Activated CD8-positive, alpha-beta T cell treated with anti-CD3 and anti-CD28 coated beads for 36 hours (primary cell): ENCODE measurements at regions not wholly inside any gene's neighbourhood (a gene's known extent, or its start where the extent isn't known, plus 50 kb on each side); places are given as distances from the start of the nearest gene placed in this dataset.

Experiments
- ATAC-seq: fragments of 200-7000 bp; cut with Tn5 transposase; one replicate; pipeline ENCODE4 v1.10.0; 2021; ENCODE audit warnings: mild to moderate bottlenecking, moderate library complexity
- CTCF ChIA-PET: fragments of 350-600 bp; sonication (Branson Sonifier 250); formaldehyde crosslinking; loops from one replicate; lab custom pipeline; 2021; ENCODE audit warnings: antibody characterized with exemption; lab: Charles Lee
- POLR2A ChIA-PET: fragments of 350-600 bp; sonication (Branson Sonifier 250); formaldehyde crosslinking; loops from one replicate; lab custom pipeline; 2021; ENCODE audit warnings: antibody characterized with exemption; lab: Charles Lee
- DNase-seq: peaks from one replicate; pipeline ENCODE4 v3.0.0-alpha.2; 2020
- H3K27ac Mint-ChIP-seq: one replicate; pipeline ENCODE4 v1.8.0; 2021; ENCODE audit warnings: mild to moderate bottlenecking, mixed read lengths
- H3K27me3 Mint-ChIP-seq: one replicate; pipeline ENCODE4 v1.8.0; 2021; ENCODE audit warnings: mixed read lengths
- H3K36me3 Mint-ChIP-seq: one replicate; pipeline ENCODE4 v1.8.0; 2021; ENCODE audit warnings: low read depth, mixed read lengths
- H3K4me1 Mint-ChIP-seq: one replicate; pipeline ENCODE4 v1.8.0; 2021; ENCODE audit warnings: low read depth, mixed read lengths
- H3K4me3 Mint-ChIP-seq: one replicate; pipeline ENCODE4 v1.8.0; 2021; ENCODE audit warnings: mild to moderate bottlenecking, moderate library complexity, mixed read lengths
- H3K9me3 Mint-ChIP-seq: one replicate; pipeline ENCODE4 v1.8.0; 2021; ENCODE audit warnings: mixed read lengths
- intact Hi-C: fragments of 100-400 bp; cut with micrococcal nuclease; formaldehyde crosslinking; loops from one replicate; pipeline ENCODE4 v1.10.0; 2022
- TF ChIP-seq, protein P1 (sequence below): fragments of 200-600 bp; IDR thresholded peaks from one replicate; pipeline ENCODE4 v1.8.0; 2022; ENCODE audit warnings: antibody characterized with exemption, mild to moderate bottlenecking

DNA sequence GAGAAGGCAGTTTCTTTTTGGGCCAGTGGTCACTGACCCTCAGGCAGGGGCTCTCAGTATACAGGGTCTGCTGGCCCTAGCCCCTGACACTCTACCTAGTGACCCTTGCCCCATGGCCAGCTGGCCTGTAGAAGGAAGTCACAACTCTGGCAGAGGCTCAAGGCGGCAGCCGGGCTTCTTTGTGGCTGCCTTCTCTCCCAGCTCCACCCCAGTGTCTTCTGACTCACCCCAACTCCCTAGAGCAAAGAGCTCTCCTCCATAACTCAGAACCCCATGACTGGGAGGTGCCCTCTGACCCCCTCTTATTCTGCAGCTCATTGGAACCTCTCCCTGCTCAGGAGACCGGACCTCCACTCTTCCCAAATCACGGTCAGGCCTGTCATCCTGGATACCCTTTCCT lies 358.2 kb downstream of the FGFR2 start:
- TF ChIP-seq, protein P1, sequence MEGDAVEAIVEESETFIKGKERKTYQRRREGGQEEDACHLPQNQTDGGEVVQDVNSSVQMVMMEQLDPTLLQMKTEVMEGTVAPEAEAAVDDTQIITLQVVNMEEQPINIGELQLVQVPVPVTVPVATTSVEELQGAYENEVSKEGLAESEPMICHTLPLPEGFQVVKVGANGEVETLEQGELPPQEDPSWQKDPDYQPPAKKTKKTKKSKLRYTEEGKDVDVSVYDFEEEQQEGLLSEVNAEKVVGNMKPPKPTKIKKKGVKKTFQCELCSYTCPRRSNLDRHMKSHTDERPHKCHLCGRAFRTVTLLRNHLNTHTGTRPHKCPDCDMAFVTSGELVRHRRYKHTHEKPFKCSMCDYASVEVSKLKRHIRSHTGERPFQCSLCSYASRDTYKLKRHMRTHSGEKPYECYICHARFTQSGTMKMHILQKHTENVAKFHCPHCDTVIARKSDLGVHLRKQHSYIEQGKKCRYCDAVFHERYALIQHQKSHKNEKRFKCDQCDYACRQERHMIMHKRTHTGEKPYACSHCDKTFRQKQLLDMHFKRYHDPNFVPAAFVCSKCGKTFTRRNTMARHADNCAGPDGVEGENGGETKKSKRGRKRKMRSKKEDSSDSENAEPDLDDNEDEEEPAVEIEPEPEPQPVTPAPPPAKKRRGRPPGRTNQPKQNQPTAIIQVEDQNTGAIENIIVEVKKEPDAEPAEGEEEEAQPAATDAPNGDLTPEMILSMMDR, result no peak
- peaks cover 11% of the 10 kb centered on the region for H3K9me3 Mint-ChIP-seq
- no peak for ATAC-seq

DNA sequence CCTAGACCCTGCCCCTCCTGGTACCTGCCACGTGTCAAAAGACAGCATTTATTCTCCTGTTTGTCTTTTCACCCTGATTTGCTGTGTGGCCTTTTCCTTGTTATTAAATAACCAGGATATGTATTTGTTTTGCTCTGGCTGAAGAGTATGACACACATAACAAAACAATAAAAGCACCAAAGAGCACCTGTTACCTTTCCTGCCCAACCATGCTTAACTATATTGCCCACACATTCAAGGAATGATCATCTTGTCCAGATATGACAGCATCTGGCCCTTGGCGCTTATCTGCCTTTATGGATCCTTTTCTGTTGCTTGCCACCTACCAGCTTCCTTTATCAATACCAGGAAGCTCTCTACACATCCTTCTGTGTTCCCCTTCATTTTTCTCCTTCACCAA lies 357.7 kb downstream of the FGFR2 start:
- no peak overlapping the region for H3K4me3 Mint-ChIP-seq
- POLR2A ChIA-PET, result no interaction called here
- H3K27me3 Mint-ChIP-seq, result peaks cover 5% of the 10 kb centered on the region
- peaks cover 11% of the 10 kb centered on the region for H3K9me3 Mint-ChIP-seq
- DNase-seq, result no peak
- no peak overlapping the region for H3K27ac Mint-ChIP-seq
- intact Hi-C loops, result no loop called here
- H3K4me1 Mint-ChIP-seq, result no peaks in the 10 kb centered on the region
- CTCF ChIA-PET, result no interaction called here
- H3K36me3 Mint-ChIP-seq, result no peaks in the 10 kb centered on the region
- no peak for ATAC-seq
- TF ChIP-seq, protein P1, result no peak

More for the DNA sequence above, 358.2 kb downstream of the FGFR2 start:
- ChIA-PET POLR2A (no interaction called here), CTCF (no interaction called here)
- no peak overlapping the region for H3K27ac Mint-ChIP-seq
- DNase-seq, result no peak
- H3K27me3 Mint-ChIP-seq, result peaks cover 4% of the 10 kb centered on the region
- no peaks in the 10 kb centered on the region for H3K4me1 Mint-ChIP-seq
- no peak overlapping the region for H3K4me3 Mint-ChIP-seq
- intact Hi-C loops, result no loop called here
- no peaks in the 10 kb centered on the region for H3K36me3 Mint-ChIP-seq

DNA sequence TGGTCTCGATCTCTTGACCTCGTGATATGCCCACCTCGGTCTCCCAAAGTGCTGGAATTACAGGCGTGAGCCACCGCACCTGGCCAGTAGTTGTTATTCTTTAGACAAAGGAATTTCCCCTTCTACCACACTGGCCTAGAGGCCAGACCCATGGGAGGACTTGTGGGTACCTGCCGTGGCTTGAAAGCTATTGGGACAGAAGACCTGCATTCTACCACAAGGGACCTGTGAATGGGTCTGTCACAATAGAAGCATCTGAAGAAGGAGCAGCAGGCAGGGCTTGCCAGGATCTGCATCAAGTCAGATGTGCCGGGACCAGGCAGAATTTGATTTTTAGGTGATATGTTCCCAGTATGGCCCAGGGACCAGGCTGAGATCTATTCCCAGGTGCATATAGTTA lies 356.9 kb downstream of the FGFR2 start:
- Mint-ChIP-seq H3K27ac (no peak overlapping the region), H3K36me3 (no peaks in the 10 kb centered on the region), H3K27me3 (peaks cover 5% of the 10 kb centered on the region), H3K9me3 (peaks cover 7% of the 10 kb centered on the region), H3K4me3 (no peak overlapping the region), H3K4me1 (no peaks in the 10 kb centered on the region)
- TF ChIP-seq, protein P1, result no peak
- intact Hi-C loops, result no loop called here
- ChIA-PET POLR2A (no interaction called here), CTCF (no interaction called here)
- ATAC-seq (no peak), DNase-seq (no peak)

DNA sequence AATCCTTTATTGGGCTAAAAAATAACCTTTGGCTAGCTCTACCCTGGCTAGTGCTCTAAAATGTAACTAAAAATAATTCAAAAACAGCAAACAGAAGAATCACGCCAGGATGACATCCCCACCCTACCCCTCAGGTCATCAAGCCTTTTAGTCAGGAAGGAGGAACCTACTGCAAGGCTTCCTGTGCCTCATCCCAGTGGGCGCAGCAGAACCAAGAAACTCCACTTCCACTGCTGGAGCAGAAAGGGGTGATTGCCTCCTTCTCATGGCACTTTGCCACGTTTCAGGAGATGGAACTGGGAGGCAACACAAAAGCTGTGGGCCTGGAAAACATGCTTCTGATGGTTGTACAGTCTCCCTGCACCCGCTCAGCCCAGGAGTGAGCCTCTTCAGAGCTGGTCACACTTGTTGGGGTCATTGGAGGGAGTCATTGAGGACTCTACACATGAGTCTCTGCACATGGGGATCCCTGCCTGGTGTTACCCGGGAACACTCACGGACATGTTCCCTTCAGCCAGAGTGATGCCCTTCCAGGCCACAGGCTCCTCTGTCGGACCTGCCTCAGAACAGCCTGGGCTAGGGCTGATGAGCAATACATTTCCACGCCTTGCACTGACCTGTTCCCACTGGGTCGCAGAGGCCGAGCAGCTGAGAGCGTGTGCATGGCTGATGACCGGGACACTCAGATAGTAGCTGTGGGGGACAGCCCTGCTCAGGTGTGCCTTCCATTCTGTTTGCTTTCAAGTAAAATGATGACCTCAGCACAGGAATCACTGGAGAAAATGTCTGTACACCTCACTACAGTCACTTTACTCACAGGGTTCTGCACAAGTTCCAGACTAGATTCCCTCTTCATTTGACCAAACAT lies 355.3 kb downstream of the FGFR2 start:
- TF ChIP-seq, protein P1, result no peak
- DNase-seq (no peak), ATAC-seq (no peak)
- H3K27me3 Mint-ChIP-seq, result peaks cover 6% of the 10 kb centered on the region
- H3K9me3 Mint-ChIP-seq, result peaks cover 6% of the 10 kb centered on the region
- H3K4me3 Mint-ChIP-seq, result no peak overlapping the region
- no peaks in the 10 kb centered on the region for H3K4me1 Mint-ChIP-seq
- intact Hi-C loops, result no loop called here
- H3K36me3 Mint-ChIP-seq, result no peaks in the 10 kb centered on the region
- POLR2A ChIA-PET, result no interaction called here
- H3K27ac Mint-ChIP-seq, result no peak overlapping the region
- CTCF ChIA-PET, result no interaction called here

- intact Hi-C loops, result no loop called here
- CTCF ChIA-PET, result no interaction called here
- H3K4me1 Mint-ChIP-seq, result no peaks in the 10 kb centered on the region
- H3K27ac Mint-ChIP-seq, result no peak overlapping the region
- POLR2A ChIA-PET, result no interaction called here
- peaks cover 2% of the 10 kb centered on the region for H3K9me3 Mint-ChIP-seq
- ATAC-seq (no peak), DNase-seq (no peak)
- H3K36me3 Mint-ChIP-seq, result no peaks in the 10 kb centered on the region
- TF ChIP-seq, protein P1, result no peak
- no peak overlapping the region for H3K4me3 Mint-ChIP-seq
- peaks cover 6% of the 10 kb centered on the region for H3K27me3 Mint-ChIP-seq
Measured at GRCh38 chr10:121243609-121244241, 354.5 kb downstream of the FGFR2 start.
